GM19239 (cell line): ENCODE measurements at regions not wholly inside any gene's neighbourhood (a gene's known extent, or its start where the extent isn't known, plus 50 kb on each side); places are given as distances from the start of the nearest gene placed in this dataset.
A peak's percentile ranks its signal among the peaks of the same experiment; 100 is the strongest.

Source experiments
- DNase-seq: peaks from one replicate; pipeline ENCODE4 v3.0.0; 2011; ENCODE audit warnings: low spot score; ENCODE audit not compliant: insufficient read length
- FAIRE-seq: peaks from 2 replicates; lab custom pipeline; 2011; peaks lifted over from hg19 to GRCh38; lab: Jason Lieb, UNC

GRCh38 chr6:71394926-71395325 is 106.3 kb downstream of the OGFRL1 start:
- FAIRE-seq (no peak), DNase-seq (no peak)

GRCh38 chr6:71395731-71396409 is 107.3 kb downstream of the OGFRL1 start:
- no peak for FAIRE-seq

GRCh38 chr6:71396410-71396801 is 107.8 kb downstream of the OGFRL1 start:
- DNase-seq: no peak
- no peak for FAIRE-seq

More at GRCh38 chr6:71395731-71396409, 107.3 kb downstream of the OGFRL1 start:
- DNase-seq: no peak

GRCh38 chr6:71399279-71399678 is 110.7 kb downstream of the OGFRL1 start:
- DNase-seq (no peak), FAIRE-seq (no peak)

GRCh38 chr6:71400852-71401251 is 112.2 kb downstream of the OGFRL1 start:
- FAIRE-seq: no peak
- DNase-seq: no peak

- DNase-seq: no peak
- FAIRE-seq: no peak
Measured at GRCh38 chr6:71402096-71402495, 113.5 kb downstream of the OGFRL1 start.

GRCh38 chr6:71403422-71404134 is 115.0 kb downstream of the OGFRL1 start:
- no peak for DNase-seq
- no peak for FAIRE-seq

GRCh38 chr6:71404145-71404966 is 115.7 kb downstream of the OGFRL1 start:
- DNase-seq: no peak
- peak; percentile 52 for FAIRE-seq

- DNase-seq (no peak), FAIRE-seq (no peak)
Measured at GRCh38 chr6:71404967-71405278, 116.3 kb downstream of the OGFRL1 start.

GRCh38 chr6:71405416-71405815 is 116.8 kb downstream of the OGFRL1 start:
- DNase-seq (no peak), FAIRE-seq (no peak)

- FAIRE-seq (no peak), DNase-seq (no peak)
Measured at GRCh38 chr6:71406865-71407860, 118.6 kb downstream of the OGFRL1 start.

- DNase-seq: no peak
- FAIRE-seq: no peak
Measured at GRCh38 chr6:71408787-71409723, 120.4 kb downstream of the OGFRL1 start.

- DNase-seq: no peak
- peak; percentile 39 for FAIRE-seq
Measured at GRCh38 chr6:71410164-71410566, 121.6 kb downstream of the OGFRL1 start.

GRCh38 chr6:71410681-71411080 is 122.1 kb downstream of the OGFRL1 start:
- FAIRE-seq: no peak
- DNase-seq: no peak

- no peak for FAIRE-seq
- DNase-seq: no peak
Measured at GRCh38 chr6:71411882-71412281, 123.3 kb downstream of the OGFRL1 start.

GRCh38 chr6:71412559-71413140 is 124.0 kb downstream of the OGFRL1 start:
- no peak for FAIRE-seq
- no peak for DNase-seq

- DNase-seq (no peak), FAIRE-seq (no peak)
Measured at GRCh38 chr6:71414486-71414885, 125.9 kb downstream of the OGFRL1 start.

GRCh38 chr6:71419217-71420094 is 130.8 kb downstream of the OGFRL1 start:
- no peak for DNase-seq
- no peak for FAIRE-seq
